ENCODE measurements at regions not wholly inside any gene's neighbourhood (a gene's known extent, or its start where the extent isn't known, plus 50 kb on each side); places are given as distances from the start of the nearest gene placed in this dataset.

DNA sequence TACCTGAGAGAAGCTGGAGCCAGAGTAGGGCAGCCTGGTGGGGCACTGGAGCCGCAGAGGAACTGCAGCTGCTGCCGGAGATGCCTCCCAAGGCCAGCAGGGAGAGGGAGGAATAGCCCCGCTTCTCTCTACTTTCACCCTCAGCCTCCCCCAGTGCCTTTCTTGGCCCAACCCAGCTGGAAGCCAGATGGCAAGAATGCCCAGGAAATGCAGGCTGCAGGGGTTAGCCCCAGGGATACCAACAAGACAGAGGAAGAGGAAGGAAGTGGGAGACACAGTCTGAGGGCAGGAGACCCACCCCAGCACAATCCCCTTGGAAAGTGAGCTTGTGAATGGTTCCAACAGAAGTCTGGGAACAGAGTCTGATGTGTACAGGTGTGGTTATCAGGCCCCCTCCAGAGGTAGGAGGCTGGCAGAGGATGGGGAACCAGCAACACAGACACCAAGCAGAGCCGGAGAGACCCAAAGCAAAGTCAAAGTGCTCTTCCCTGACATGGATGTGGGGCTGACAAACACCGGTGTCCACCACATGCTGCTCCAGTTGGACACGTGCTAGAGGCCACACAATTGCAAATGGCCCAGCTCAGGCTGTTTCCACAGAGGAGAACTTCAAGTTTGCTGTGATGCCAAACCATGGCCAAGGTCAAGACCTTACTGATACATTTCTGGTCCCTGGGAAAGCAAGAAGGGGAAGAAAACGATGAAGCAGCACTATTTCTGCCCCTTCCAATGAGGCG is 418.8 kb upstream of the PROK2 start:
- DNase-seq (ENCODE audit: low spot score) = no peak

- DNase-seq (ENCODE audit: low spot score) = no peak
Observed at GRCh38 chr3:72203105-72203504, 418.2 kb upstream of the PROK2 start.

GRCh38 chr3:72200332-72200731 is 415.4 kb upstream of the PROK2 start:
- no peak for DNase-seq (ENCODE audit: low spot score)

DNA sequence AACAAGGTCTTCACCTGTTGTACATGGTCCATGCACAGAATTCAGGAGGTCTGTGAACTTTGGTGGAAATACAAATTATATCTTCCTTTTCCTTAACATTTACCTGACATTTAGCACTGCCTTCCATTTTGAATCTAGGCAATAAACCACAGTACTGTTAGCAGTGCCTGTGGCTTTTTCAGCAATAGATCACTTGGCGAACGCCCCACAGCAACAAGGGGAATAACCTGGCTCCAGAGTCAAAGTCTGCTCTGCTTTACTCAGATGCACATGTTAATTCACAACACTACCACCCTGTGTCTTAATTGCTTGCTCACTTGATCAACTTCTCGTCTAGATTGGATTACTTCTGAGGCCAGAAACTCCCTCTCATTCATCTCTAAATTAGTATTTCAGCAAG is 414.6 kb upstream of the PROK2 start:
- no peak for DNase-seq (ENCODE audit: low spot score)

- DNase-seq (ENCODE audit: low spot score) = no peak
Observed at GRCh38 chr3:72196377-72196929, 411.5 kb upstream of the PROK2 start.

GRCh38 chr3:72195895-72196294 is 410.9 kb upstream of the PROK2 start:
- DNase-seq (ENCODE audit: low spot score) = no peak

- DNase-seq (ENCODE audit: low spot score) = no peak
Observed at GRCh38 chr3:72194458-72194857, 409.5 kb upstream of the PROK2 start.

- DNase-seq (ENCODE audit: low spot score) = no peak
Observed at GRCh38 chr3:72193771-72194430, 409.0 kb upstream of the PROK2 start.

GRCh38 chr3:72192572-72192971 is 407.6 kb upstream of the PROK2 start:
- DNase-seq (ENCODE audit: low spot score) = no peak

- DNase-seq (ENCODE audit: low spot score) = no peak
Observed at GRCh38 chr3:72191209-72191960, 406.4 kb upstream of the PROK2 start.

DNA sequence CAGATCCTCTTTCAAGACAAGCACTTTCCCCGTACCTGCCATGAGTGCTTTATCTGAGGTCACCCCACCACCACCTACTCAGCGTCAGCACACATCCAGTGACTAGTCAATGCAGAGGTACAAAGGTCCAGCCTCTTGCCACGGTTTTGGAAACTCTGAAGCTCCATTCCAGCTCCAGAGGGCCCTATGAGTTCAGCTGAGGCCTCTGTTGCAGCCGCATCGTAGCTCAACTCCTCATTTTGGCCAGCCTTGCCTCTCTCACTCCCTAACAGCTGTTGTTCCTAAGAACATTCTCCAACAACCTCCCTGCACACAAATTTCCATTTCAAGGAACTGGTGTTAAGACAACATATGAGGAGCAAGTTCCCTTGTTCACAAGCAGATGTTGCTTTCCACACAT is 405.1 kb upstream of the PROK2 start:
- DNase-seq (ENCODE audit: low spot score) = no peak

- peak; percentile 51 for DNase-seq (ENCODE audit: low spot score)
Observed at GRCh38 chr3:72189339-72189738, 404.4 kb upstream of the PROK2 start.

DNA sequence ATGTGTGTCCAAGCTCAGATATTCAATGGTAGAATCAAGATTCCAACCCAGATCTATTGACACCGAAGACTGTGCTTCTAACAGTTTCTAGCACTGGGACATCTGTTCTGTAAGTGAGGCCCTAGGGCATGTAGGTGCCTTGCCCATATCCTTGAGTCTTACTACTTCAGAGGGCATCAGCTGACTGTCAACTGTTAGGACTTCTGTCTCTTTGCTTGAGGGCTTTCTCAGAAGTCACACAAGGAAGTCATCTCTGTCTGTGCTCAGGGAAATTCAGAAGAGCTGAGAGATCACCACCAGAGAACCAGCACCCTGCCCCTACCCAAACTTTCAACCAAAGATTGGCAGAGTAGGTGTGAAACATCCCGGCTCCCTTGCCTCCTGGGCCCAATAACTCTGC is 403.6 kb upstream of the PROK2 start:
- no peak for DNase-seq (ENCODE audit: low spot score)

DNA sequence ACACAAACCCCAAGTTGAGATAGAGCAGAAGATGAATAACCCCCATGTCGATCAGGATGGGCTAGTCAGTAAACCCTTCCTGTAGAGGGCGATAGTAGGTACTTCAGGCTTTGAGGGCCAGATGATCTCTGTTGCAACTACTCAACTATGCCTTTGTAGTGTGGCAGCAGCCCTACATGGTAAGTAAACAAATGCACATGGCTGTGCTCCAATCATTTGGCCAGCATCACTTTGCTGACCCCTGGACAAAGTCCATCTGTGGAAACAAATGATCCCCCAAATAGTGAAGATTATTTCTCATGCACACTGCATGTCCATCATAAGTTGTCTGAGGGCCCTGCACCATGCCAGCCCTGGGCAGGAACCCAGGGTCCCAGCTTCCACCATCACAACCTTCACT is 402.2 kb upstream of the PROK2 start:
- no peak for DNase-seq (ENCODE audit: low spot score)

- DNase-seq (ENCODE audit: low spot score) = no peak
Observed at GRCh38 chr3:72186400-72186855, 401.5 kb upstream of the PROK2 start.

DNA sequence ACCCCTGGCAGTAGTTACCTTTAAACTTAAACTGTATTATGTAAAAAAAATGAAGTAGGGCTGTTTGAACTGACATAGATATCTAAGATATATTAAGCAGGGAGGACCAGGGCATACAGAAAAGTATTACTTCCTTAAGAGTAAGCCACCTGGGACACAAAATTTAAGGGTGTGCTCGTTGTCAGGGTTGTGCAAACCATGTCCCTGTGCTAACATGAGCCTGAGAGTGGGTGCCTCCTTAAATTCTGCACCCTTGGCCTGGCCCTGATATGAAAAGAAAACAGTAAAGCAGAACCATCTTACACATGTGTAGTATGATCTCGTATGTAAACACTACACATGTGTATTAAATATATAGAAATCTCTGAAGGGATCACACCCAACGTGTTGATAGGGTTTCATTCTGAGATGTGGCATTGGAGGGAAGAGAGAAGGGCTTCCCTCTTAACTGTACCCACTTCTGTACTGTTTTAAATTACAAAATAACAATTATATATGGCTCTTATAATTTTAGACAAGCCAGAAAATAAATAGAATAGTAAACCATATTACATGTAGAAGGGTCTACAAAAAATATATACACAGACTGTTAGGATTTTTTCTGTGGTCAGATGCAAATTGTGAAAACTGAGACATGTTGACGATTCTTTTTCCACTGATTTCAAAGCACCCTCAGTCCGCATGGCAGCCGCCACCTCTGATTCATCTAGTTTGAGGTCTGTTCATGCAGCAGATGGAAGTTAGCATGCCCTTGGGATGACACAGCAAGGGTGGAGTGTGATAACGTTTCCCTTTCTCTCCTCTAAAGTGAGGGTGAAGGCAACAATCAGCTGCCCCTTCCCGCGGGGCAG is 400.8 kb upstream of the PROK2 start:
- DNase-seq (ENCODE audit: low spot score) = no peak

- no peak for DNase-seq (ENCODE audit: low spot score)
Observed at GRCh38 chr3:72183489-72183888, 398.5 kb upstream of the PROK2 start.

DNA sequence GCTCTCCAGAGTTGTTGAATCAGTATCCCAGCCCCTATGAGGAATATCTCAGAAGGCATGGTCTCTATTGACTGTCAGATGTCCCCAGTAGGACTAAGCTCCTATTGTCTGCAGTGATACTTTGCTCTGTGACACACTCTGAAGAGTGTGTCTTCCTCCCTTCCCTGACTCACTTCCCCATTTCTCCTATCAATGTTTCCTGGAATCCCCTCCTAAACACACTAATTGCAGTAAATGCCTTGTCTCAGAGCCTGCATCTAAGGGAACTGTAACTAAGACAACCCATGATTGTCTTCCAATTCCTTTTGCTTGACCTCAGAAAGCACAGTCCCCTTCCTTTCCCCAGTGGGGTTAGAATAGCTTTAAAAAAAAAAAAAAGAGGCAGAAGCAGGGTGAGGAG is 397.3 kb upstream of the PROK2 start:
- DNase-seq (ENCODE audit: low spot score) = no peak

GRCh38 chr3:72181251-72181650 is 396.3 kb upstream of the PROK2 start:
- DNase-seq (ENCODE audit: low spot score) = no peak

DNA sequence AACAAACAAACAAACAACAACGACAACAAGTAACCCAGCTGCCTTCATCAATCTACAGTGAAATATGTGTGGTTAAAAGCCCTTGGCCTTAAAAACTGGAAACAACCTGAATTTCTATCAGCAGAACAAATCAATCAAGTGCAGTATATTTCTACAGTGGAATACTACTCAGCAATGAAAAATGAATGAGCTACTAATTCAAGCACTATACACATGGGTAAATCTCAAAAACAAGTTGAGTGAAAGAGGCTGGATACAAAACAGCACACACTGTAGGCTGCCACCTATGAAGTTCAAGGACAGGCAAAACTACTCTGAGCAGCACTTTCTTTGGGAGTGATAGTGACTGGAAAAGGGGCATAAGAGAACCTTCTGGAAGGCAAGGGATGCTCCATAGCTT is 395.5 kb upstream of the PROK2 start:
- DNase-seq (ENCODE audit: low spot score) = no peak

DNA sequence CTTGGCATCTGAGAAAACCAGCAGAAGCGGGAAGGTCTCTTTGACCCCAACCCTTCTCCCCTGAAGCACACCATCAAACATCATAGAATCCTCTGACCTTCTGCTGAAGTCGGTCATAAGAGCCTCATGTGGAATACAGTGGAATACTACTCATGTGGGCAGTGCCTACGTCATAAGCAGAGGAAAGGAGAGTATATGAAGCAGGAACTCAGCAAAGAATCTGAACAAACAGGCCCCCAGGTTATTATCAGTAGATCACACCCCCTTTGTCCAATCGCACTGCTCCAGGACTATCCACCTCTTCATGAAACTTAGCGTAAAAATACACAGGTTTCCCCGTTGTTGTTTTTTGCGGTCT is 394.1 kb upstream of the PROK2 start:
- DNase-seq (ENCODE audit: low spot score) = no peak

Data from cerebellar cortex (tissue), 1 donor.